22Rv1 (cell line): ENCODE measurements at regions not wholly inside any gene's neighbourhood (a gene's known extent, or its start where the extent isn't known, plus 50 kb on each side); places are given as distances from the start of the nearest gene placed in this dataset.

Source experiments
- ZFX ChIP-seq: fragments of 450-650 bp; IDR thresholded peaks from 2 replicates; pipeline ENCODE4 v1.6.1; 2017; ENCODE audit warnings: antibody characterized with exemption, borderline replicate concordance
- TF ChIP-seq, protein P1 (sequence below): fragments of 450-650 bp; IDR thresholded peaks from 2 replicates; pipeline ENCODE4 v1.5.1; 2017; ENCODE audit warnings: mild to moderate bottlenecking

DNA sequence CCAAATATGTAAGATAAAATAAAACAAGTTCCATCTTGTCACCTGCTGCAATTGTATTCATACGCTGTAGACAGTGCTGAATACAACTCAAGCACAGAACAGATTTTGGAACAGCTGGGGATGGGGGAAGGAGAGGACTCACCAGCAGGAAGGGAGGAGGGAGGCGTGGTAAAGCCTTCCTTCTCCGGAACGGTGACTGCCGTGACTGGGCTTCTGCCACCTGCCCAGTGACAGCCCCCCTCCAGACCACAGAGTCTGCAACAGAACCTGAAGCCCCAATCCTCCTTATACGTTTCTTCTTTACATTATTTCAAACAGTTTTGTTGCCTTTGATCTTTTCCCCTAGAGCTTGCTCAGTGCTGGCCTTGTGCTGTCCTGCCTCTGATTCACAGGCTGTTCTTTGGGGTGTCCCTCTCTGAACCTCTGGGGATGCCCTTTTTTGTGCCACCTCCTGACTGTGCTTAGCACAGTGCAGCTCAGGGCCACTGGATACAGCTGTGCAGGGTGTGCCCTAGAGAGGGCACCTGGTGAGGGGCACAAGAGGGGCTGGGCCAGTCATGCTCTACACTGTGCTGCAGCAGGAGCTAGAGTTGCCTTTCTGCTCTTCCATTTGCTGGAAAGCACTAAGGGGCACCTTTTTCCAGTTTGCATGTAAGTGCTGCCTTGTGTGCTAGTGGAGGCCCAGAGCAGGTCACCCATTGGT is 213.0 kb downstream of the ZIC5 start:
- TF ChIP-seq, protein P1, sequence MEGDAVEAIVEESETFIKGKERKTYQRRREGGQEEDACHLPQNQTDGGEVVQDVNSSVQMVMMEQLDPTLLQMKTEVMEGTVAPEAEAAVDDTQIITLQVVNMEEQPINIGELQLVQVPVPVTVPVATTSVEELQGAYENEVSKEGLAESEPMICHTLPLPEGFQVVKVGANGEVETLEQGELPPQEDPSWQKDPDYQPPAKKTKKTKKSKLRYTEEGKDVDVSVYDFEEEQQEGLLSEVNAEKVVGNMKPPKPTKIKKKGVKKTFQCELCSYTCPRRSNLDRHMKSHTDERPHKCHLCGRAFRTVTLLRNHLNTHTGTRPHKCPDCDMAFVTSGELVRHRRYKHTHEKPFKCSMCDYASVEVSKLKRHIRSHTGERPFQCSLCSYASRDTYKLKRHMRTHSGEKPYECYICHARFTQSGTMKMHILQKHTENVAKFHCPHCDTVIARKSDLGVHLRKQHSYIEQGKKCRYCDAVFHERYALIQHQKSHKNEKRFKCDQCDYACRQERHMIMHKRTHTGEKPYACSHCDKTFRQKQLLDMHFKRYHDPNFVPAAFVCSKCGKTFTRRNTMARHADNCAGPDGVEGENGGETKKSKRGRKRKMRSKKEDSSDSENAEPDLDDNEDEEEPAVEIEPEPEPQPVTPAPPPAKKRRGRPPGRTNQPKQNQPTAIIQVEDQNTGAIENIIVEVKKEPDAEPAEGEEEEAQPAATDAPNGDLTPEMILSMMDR, result no peak
- TF ChIP-seq ZFX, result no peak
